Spleen (tissue), 7 donors: ENCODE measurements at regions not wholly inside any gene's neighbourhood (a gene's known extent, or its start where the extent isn't known, plus 50 kb on each side); places are given as distances from the start of the nearest gene placed in this dataset.

ENCODE experiments used
- POLR2A ChIP-seq, 3 donors: fragments of 450-650 bp; IDR thresholded peaks; one replicate each; pipeline ENCODE4 v1.5.1; 2017; ENCODE audit warnings: antibody characterized with exemption in 3 of 3, mild to moderate bottlenecking in 1 of 3
- TF ChIP-seq, protein P1 (sequence below), 11 experiments: fragments of 200-600 bp in 7 of 11; fragments of 450-650 bp in 4 of 11; sonication (generic) in 4 of 11; IDR thresholded peaks in 8 of 11; conservative IDR thresholded peaks in 3 of 11; 1 replicate in 7 of 11; 2 replicates in 4 of 11; pipeline versions ENCODE4 v1.4.0 to v1.8.0; 2016 to 2021; ENCODE audit warnings: antibody characterized with exemption in 11 of 11, inconsistent platforms in 4 of 11, mild to moderate bottlenecking in 1 of 11
- donor health status: DM: no; HTN: no; CAD: no; lungs with moderate emphysema.
- donor health status: DM: no; HTN: no; CAD: no.
- donor health status: DM: no; HTN: no; CAD: no.

DNA sequence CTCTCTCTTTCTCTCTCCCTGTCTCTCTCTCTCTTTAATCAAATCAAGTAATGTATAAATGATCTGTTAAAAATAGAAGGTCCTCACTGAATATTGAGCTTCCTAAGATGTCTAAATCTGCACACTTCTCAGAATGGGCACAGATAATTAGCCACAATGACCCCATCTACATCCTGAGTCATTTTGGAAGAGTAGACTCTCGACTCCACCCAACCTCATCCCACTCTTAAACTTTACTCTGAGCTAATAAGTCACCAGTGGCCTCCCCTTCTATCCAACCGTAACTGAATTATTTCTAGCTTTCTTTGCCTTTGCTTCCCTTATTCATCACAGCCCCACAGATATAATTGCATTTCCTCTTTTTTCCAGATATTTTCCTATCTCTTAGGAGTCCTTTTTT lies 326.5 kb upstream of the ZNF717 start:
- TF ChIP-seq, protein P1, sequence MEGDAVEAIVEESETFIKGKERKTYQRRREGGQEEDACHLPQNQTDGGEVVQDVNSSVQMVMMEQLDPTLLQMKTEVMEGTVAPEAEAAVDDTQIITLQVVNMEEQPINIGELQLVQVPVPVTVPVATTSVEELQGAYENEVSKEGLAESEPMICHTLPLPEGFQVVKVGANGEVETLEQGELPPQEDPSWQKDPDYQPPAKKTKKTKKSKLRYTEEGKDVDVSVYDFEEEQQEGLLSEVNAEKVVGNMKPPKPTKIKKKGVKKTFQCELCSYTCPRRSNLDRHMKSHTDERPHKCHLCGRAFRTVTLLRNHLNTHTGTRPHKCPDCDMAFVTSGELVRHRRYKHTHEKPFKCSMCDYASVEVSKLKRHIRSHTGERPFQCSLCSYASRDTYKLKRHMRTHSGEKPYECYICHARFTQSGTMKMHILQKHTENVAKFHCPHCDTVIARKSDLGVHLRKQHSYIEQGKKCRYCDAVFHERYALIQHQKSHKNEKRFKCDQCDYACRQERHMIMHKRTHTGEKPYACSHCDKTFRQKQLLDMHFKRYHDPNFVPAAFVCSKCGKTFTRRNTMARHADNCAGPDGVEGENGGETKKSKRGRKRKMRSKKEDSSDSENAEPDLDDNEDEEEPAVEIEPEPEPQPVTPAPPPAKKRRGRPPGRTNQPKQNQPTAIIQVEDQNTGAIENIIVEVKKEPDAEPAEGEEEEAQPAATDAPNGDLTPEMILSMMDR (IDR thresholded peaks at IDR 0.05 in 8 of 11, conservative IDR thresholded peaks at IDR 0.05 in 3 of 11): no peak
- TF ChIP-seq POLR2A (IDR thresholded peaks at IDR 0.05): no peak
